Ectodermal cell (in vitro differentiated cells): ENCODE measurements at regions not wholly inside any gene's neighbourhood (a gene's known extent, or its start where the extent isn't known, plus 50 kb on each side); places are given as distances from the start of the nearest gene placed in this dataset.

Experiments
- H3K27ac ChIP-seq: 2 replicates; pipeline ENCODE4 v1.7.0; 2013; ENCODE audit warnings: mild to moderate bottlenecking, low read depth, low read length; ENCODE audit not compliant: insufficient read depth, poor library complexity, severe bottlenecking
- H3K27me3 ChIP-seq: 2 replicates; pipeline ENCODE4 v1.7.0; 2013; ENCODE audit warnings: mild to moderate bottlenecking, low read length; ENCODE audit not compliant: insufficient read depth, control insufficient read depth, poor library complexity, severe bottlenecking
- H3K36me3 ChIP-seq: one replicate; pipeline ENCODE4 v1.7.0; 2013; ENCODE audit warnings: low read length; ENCODE audit not compliant: control insufficient read depth, insufficient read depth
- H3K4me1 ChIP-seq: one replicate; pipeline ENCODE4 v1.7.0; 2013; ENCODE audit warnings: low read length; ENCODE audit not compliant: control insufficient read depth, insufficient read depth
- H3K4me3 ChIP-seq: 2 replicates; pipeline ENCODE4 v1.7.0; 2013; ENCODE audit warnings: low read depth, low read length, control low read depth; ENCODE audit not compliant: insufficient read depth
- H3K9me3 ChIP-seq: 2 replicates; pipeline ENCODE4 v1.7.0; 2013; ENCODE audit warnings: mild to moderate bottlenecking, low read length, moderate library complexity; ENCODE audit not compliant: control insufficient read depth
- WGBS, 2 experiments: methylation state at CpG; one replicate each; pipeline ENCODE4 v1.1.7; 2013; ENCODE audit warnings: missing lambda C conversion rate in 2 of 2; 5-methylcytosine and 5-hydroxymethylcytosine counted together

GRCh38 chr6:77204555-77204954, 258.7 kb downstream of the HTR1B start:
- H3K36me3 ChIP-seq = no peaks in the 10 kb centered on the region
- H3K27me3 ChIP-seq = no peaks in the 10 kb centered on the region
- H3K4me3 ChIP-seq = no peak overlapping the region
- no CpG with 5 or more reads among the region's 1 CpG for whole genome bisulfite sequencing, 2 experiments
- no peak overlapping the region for H3K27ac ChIP-seq
- H3K4me1 ChIP-seq = no peaks in the 10 kb centered on the region
- H3K9me3 ChIP-seq = no peaks in the 10 kb centered on the region

GRCh38 chr6:77183447-77183846, 279.8 kb downstream of the HTR1B start:
- Histone ChIP-seq H3K4me3 (no peak overlapping the region), H3K27ac (no peak overlapping the region), H3K4me1 (no peaks in the 10 kb centered on the region), H3K36me3 (no peaks in the 10 kb centered on the region), H3K9me3 (no peaks in the 10 kb centered on the region), H3K27me3 (no peaks in the 10 kb centered on the region)
- WGBS, 2 experiments = 94 to 96% methylated on average over 3 of the region's 3 CpGs

- Histone ChIP-seq H3K36me3 (no peaks in the 10 kb centered on the region), H3K4me3 (no peak overlapping the region), H3K27ac (no peak overlapping the region)
Measured at GRCh38 chr6:77181749-77182148, 281.5 kb downstream of the HTR1B start.

GRCh38 chr6:77180326-77180725, 283.0 kb downstream of the HTR1B start:
- Histone ChIP-seq H3K27me3 (no peaks in the 10 kb centered on the region), H3K4me1 (no peaks in the 10 kb centered on the region), H3K9me3 (no peaks in the 10 kb centered on the region), H3K36me3 (no peaks in the 10 kb centered on the region), H3K27ac (no peak overlapping the region), H3K4me3 (no peak overlapping the region)
- WGBS, 2 experiments = 57 to 68% methylated on average over 2 to 3 of the region's 3 CpGs

More at GRCh38 chr6:77181749-77182148, 281.5 kb downstream of the HTR1B start:
- WGBS, 2 experiments = 87 to 92% methylated on average over 2 to 3 of the region's 3 CpGs
- no peaks in the 10 kb centered on the region for H3K9me3 ChIP-seq
- no peaks in the 10 kb centered on the region for H3K27me3 ChIP-seq
- H3K4me1 ChIP-seq = no peaks in the 10 kb centered on the region

GRCh38 chr6:77178821-77179220, 284.5 kb downstream of the HTR1B start:
- Histone ChIP-seq H3K36me3 (no peaks in the 10 kb centered on the region), H3K27ac (no peak overlapping the region), H3K9me3 (no peaks in the 10 kb centered on the region), H3K27me3 (no peaks in the 10 kb centered on the region), H3K4me3 (no peak overlapping the region), H3K4me1 (no peaks in the 10 kb centered on the region)
- 94 to 95% methylated on average over 2 of the region's 2 CpGs for WGBS, 2 experiments

GRCh38 chr6:77177470-77177869, 285.8 kb downstream of the HTR1B start:
- no peaks in the 10 kb centered on the region for H3K36me3 ChIP-seq
- no peak overlapping the region for H3K4me3 ChIP-seq
- H3K27ac ChIP-seq = no peak overlapping the region
- no peaks in the 10 kb centered on the region for H3K27me3 ChIP-seq
- no peaks in the 10 kb centered on the region for H3K9me3 ChIP-seq
- H3K4me1 ChIP-seq = no peaks in the 10 kb centered on the region

GRCh38 chr6:77173472-77174074, 289.7 kb downstream of the HTR1B start:
- 78 to 83% methylated on average over 7 of the region's 7 CpGs for WGBS, 2 experiments
- no peaks in the 10 kb centered on the region for H3K4me1 ChIP-seq
- no peaks in the 10 kb centered on the region for H3K36me3 ChIP-seq
- no peaks in the 10 kb centered on the region for H3K9me3 ChIP-seq
- no peak overlapping the region for H3K4me3 ChIP-seq
- no peaks in the 10 kb centered on the region for H3K27me3 ChIP-seq
- no peak overlapping the region for H3K27ac ChIP-seq

- Histone ChIP-seq H3K9me3 (no peaks in the 10 kb centered on the region), H3K4me1 (no peaks in the 10 kb centered on the region), H3K27ac (no peak overlapping the region), H3K27me3 (no peaks in the 10 kb centered on the region), H3K36me3 (no peaks in the 10 kb centered on the region), H3K4me3 (no peak overlapping the region)
- 91 to 96% methylated on average over 6 of the region's 6 CpGs for WGBS, 2 experiments
Measured at GRCh38 chr6:77172578-77172977, 290.7 kb downstream of the HTR1B start.

GRCh38 chr6:77159730-77160129, 303.6 kb downstream of the HTR1B start:
- Histone ChIP-seq H3K9me3 (no peaks in the 10 kb centered on the region), H3K27ac (no peak overlapping the region), H3K27me3 (no peaks in the 10 kb centered on the region), H3K4me1 (no peaks in the 10 kb centered on the region), H3K36me3 (no peaks in the 10 kb centered on the region), H3K4me3 (no peak overlapping the region)

- 68 to 71% methylated on average over 4 of the region's 4 CpGs for WGBS, 2 experiments
- H3K4me1 ChIP-seq = no peaks in the 10 kb centered on the region
- no peaks in the 10 kb centered on the region for H3K36me3 ChIP-seq
- no peaks in the 10 kb centered on the region for H3K9me3 ChIP-seq
- no peak overlapping the region for H3K4me3 ChIP-seq
- no peaks in the 10 kb centered on the region for H3K27me3 ChIP-seq
- no peak overlapping the region for H3K27ac ChIP-seq
Measured at GRCh38 chr6:77151241-77151640, 312.1 kb downstream of the HTR1B start.

- H3K4me3 ChIP-seq = no peak overlapping the region
- no peaks in the 10 kb centered on the region for H3K4me1 ChIP-seq
- H3K27ac ChIP-seq = no peak overlapping the region
- no peaks in the 10 kb centered on the region for H3K36me3 ChIP-seq
- H3K9me3 ChIP-seq = no peaks in the 10 kb centered on the region
- H3K27me3 ChIP-seq = no peaks in the 10 kb centered on the region
Measured at GRCh38 chr6:77150736-77151135, 312.6 kb downstream of the HTR1B start.
